ENCODE measurements at regions not wholly inside any gene's neighbourhood (a gene's known extent, or its start where the extent isn't known, plus 50 kb on each side); places are given as distances from the start of the nearest gene placed in this dataset.
"Not testable (repeated sequence)": the region's sequence is repeated elsewhere in the genome, so short reads cannot be mapped to it uniquely, and the experiment has no call there.

DNA sequence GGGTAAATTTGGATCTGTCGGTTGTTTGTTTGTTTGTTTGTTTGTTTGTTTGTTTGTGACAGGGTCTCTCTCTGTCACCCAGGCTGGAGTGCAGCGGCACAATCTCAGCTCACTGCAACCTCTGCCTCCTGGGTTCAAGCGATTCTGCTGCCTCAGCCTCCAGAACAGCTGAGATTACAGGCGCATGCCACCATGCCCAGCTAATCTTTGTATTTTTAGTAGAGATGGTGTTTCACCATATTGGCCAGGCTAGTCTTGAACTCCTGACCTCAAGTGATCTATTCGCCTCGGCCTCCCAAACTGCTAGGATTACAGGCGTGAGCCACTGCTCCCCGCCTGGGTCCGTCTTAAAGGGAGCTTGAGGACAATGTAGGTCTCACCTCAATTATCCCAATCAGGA, 95.3 kb upstream of the NAA20 start:
- not testable (repeated sequence) for DNase-seq (ENCODE audit: extremely low read depth, low read depth)

DNA sequence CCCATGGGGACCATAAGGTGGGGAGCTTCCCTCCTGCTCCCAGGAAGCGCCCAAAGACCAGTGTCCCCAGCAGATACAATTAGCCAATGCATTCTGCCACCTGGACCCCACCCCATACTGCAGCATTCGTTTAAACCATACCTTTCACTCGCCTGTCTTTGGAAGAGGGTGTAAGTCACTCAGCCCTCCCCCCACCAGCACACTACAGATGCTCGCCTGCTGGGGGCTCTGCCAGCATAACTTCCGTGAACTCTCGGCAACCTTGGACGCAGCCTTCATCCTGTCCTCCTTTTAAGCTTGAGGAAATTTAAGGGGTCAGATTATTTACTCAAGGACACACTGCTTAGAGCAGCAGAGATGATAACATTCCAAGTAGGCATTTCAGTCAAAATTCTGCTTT, 94.4 kb upstream of the NAA20 start:
- no peak for DNase-seq (ENCODE audit: extremely low read depth, low read depth)

DNA sequence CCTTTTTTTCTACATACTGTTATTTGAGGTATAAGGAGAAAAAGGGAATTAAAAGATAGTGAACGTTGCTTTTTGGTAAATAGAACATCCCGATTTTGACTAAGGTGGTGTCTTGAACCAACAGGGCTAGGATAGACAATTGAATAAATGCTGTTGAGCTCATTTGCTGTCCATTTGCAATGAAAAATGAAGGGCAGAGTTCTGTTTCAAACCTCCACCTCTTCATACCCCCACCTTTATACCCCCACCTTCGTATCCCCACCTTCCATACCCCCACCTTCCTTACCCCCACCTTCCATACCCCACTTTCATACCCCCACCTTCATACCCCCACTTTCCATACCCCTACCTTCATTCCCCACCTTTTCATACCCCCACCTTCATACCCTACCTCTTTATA, 93.4 kb upstream of the NAA20 start:
- no peak for DNase-seq (ENCODE audit: extremely low read depth, low read depth)

DNA sequence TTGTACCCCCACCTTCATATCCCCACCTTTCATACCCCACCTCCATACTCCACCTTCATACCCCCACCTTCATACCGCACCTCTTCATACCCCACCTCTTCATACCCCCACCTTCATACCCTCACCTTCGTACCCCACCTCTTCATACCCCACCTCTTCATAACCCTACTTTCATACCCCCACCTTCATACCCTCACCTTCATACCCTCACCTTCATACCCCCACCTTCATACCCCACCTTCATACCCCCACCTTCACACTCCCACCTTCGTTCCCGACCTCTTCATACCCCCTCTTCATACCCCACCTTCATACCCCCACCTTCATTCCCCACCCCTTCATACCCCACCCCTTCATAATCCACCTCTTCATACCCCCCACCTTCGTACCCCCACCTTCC, 92.9 kb upstream of the NAA20 start:
- no peak for DNase-seq (ENCODE audit: extremely low read depth, low read depth)

DNA sequence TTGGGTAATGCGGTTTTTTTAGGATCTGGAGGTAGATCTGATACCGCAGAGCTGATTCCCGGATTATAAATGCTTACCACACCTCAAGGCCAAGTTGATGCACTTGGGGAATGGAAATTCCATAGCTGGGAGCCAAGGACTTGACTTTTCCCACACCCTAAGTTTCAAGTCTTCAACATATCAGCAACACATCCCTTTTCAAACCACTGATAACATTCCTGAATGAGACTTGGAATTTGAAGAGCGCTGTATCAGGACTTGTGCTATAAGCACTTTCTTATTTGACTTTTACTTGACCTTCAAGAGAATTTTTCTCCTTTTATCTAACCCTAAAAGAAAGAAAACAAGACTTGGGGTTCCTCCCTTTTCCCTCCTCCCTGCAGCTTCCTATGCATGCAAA, 90.6 kb upstream of the NAA20 start:
- DNase-seq (ENCODE audit: extremely low read depth, low read depth): no peak

DNA sequence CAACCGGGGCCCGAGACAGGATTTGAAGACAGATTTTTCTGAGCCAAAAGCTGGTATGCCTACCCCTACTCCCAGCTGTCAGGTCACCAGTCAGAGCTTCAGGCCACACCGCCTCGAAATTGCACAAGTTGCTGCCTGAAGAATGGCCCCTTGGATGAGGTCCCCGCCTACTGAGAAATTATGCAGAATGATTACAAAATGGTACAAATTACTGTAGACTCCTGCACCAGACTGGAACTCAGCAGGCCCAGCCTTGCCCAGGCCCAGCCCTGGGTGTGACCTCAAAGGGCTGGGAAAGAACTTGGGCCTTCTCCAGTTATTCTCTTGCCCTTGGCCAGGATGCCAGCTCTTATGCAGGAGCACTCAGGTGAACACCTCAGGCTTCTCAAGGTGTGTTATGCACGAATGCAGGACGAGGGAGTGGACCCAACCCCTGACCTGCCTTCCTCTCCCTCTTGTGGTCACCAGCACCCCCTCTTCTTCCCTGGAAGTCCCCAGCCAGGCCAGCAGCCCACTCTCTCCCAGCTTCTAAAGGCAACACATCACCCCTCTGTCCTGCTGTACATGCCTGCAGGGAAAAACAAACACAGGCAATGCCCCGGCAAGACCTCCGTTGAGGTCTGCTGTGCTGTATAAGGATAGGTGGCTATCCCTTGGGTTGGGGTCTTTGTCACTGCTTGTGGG, 88.7 kb upstream of the NAA20 start:
- no peak for DNase-seq (ENCODE audit: extremely low read depth, low read depth)

DNA sequence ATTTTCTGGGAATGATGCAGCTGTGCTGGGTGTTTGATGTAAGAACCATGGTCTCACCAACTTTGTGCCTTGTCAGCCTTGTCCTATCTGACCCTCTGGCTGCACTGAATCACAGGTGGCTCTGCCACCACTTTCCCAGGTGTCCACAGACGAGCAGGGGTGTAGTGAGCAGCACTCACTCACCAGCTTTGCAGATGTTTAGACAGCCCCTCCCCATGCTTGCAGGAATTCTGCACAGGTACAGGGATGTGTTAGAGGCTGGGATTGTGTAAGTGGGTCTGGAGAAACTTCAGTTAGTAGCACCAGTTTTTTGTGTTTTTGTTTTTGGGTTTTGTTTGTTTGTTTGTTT, 88.2 kb upstream of the NAA20 start:
- no peak for DNase-seq (ENCODE audit: extremely low read depth, low read depth)

DNA sequence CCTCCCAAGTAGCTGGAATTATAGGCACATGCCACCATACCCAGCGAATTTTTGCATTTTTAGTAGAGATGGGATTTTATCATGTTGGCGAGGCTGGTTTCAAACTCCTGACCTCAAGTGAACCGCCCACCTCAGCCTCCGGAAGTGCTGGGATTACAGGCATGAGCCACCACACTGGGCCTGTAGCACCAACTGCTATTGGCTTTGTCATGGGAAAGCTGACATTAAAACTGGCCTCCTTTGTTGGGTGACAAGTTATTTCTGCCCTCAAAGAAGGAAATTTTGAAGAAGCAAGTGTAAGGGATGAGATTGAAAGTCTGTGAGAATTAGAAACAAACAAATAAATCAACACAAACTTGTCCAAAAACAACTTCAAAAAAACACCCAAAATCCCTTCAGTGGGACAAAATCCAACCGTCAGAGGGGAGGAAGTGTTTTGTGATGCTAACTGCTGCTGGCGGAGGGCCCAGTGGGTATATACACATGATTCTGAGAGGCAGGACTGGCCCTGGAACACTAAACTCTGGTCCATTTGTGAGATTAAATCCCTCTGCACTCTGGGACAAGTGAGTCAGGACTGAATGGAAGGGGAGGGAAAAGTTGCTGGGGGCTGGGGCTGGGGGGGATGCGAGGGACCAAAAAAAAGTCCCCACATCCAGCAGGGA, 87.5 kb upstream of the NAA20 start:
- DNase-seq (ENCODE audit: extremely low read depth, low read depth): no peak

DNA sequence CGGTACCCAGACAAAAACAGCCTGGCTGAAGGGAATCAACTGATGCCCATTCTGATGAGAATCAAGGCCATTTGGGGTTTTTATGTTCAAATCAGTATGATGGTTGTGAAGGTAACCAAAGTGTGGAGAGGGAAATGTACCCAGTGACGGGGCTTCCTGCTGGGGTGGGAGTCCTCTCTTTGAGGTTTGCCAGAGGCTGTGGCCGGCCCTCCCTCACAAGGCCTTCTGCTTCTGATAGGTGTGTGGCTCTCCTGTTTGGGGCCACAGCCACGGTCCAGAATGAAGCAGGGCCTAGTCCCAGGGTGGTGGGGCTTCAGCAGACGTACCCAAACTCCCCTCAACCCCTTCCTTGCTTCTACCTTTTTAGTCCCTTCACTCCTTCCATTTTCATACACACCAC, 86.7 kb upstream of the NAA20 start:
- DNase-seq (ENCODE audit: extremely low read depth, low read depth): no peak

DNA sequence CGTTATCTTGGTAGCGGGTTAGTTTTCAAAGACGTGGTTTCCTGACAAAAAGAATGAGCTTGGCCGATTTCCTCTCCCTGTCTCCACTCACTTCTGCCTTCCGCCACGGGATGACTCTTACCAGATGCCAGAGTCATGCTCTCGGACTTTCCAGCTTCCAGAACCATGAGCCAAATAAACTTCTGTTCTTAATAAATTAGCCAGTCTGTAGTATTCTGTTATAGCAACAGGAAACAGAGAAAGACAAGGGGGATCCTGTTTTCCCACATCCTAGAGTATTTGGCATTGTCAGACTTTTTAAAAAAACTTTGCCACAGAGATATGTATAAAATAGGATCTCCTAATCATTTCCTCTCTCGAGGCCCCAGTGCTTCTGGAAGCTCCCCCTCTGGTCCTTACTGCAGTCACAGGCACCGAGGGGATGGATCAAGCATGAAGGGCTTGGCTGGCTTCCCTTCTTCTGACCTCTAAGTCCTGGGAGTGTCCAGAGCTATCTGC, 84.9 kb upstream of the NAA20 start:
- DNase-seq (ENCODE audit: extremely low read depth, low read depth): no peak

DNA sequence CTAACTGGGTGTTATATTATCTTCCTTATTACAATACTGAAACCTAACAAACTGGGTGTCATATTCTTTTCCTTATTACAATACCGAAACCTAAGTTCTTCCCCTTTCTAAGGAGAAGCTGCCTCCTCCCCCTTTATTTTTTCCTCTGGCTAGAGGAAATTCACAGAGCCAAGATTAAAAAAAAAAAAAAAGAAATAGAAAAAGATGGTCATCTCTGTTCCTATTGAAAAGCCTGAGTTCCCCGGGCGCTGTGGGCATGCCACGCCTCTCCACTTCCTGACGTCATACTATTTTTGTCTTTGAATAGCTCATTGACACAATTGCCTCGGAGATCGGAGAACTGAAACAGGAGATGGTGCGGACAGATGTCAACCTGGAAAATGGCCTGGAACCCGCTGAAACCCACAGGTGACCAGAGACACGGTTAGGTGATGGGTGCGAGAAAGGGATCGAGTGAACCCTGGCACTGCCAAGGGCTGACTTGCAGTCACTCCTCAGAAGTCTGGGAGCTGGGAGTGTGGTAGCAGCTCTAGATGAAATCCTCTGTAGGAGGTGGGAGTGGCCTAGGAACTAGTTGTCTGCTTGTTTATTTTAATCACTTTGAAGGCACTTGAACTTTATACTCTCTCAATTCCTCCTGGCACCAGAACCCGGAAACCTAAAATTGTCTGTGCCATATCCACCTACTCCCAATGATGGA, 82.2 kb upstream of the NAA20 start:
- no peak for DNase-seq (ENCODE audit: extremely low read depth, low read depth)

DNA sequence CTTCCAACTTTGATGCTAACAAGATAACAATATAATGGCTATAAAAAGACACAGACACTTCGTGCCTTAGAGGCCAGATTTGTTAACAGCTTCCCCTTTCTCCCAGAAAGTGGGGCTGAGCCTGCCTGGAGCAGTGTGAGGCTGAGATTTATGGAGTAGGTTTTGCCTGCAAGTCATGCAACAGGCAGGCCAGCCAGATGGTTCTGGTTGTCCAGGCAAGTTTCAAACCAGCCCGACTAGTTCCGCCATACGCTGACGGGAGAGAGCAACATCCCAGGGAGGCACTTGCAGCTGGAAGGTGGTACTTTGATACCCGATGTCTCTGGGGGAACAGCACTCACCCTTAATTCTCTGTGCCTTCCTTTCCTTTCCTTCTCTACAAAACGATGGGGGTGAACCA, 81.3 kb upstream of the NAA20 start:
- no peak for DNase-seq (ENCODE audit: extremely low read depth, low read depth)

DNA sequence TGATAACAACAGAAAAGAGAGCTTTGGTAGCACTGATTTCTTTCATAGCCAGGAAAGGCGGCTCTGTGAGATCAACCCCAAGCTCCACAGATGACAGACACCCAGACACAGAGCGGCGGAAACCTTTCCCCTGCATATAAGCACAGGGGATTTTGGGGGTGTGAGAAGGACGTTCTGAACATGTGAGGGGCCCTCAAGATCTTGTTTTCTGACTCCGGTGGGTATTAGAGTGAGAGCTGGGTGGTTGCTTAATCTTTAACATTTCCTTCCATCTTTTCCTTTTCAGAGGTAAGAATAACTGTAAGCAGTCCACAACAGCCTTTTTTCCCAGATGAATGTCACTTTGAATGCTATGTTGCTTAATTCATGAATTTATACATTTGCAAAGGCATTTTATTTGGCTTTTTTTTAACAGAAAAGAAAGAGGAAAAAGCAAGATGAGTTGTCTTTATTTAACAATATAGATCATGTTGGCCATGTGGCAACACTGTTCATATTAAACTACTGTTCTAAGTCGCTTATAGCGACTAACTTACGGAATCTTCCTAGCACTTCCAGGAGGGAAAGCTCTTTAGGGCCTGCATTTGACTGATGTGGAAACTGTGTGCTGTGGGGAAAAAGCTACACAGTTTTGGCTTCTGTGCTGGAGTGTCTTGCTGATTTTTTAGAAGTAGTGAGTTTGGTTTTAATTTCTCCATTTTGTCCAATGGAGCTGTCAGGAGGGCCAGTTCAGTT, 80.5 kb upstream of the NAA20 start:
- DNase-seq (ENCODE audit: extremely low read depth, low read depth): no peak

DNA sequence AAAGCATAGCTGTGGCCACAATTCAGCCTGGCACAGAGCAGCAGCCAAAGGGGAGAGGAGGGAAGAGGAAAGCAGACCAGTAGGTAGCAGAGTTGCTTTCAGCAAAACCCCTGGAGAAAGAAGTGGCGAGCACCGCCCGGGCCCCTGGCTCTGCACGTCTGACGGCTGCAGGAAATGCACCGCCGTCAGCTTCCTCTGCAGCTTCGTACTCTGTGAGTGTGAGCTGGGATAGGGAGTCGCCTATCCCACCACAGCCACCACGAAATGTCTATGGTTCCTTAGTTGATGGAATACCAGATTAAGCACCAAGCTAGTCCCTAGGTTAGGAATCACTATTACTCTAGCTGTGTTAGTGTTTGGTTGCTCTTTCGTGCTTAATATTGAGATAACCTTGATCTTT, 79.9 kb upstream of the NAA20 start:
- DNase-seq (ENCODE audit: extremely low read depth, low read depth): no peak

DNA sequence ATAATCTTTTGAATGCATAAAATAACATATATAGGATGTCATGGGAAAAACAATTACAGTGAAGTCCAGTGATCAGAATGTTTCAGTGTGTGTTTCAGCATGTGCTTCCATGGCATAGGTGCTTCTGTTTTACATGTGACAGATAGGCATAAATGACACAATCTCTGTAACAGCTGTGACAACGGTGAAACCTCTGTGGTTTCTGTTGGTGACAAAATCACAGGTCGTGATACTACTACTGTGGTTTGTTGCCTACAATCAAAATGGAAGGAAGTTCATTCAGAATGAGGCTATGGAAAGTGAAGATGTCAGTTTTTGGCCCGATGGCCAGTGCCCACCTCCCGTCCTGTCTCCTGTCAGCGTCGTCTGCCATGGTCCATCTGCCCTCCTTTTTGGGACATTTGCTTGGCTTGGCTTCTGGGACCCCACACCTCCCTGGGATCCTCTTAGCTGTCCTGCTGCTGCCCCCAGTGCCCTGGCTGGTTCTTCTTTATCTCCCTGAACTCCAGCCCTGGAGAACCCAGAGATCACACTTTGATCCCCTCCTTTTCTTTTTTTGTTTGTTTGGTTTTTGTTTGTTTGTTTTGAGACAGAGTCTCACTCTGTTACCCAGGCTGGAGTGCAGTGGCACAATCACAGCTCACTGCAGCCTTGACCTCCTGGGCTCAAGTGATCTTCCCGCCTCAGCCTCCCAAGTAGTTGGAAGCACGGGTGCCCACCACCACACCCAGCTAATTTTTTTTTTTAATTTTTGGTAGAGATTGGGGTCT, 79.3 kb upstream of the NAA20 start:
- no peak for DNase-seq (ENCODE audit: extremely low read depth, low read depth)

DNA sequence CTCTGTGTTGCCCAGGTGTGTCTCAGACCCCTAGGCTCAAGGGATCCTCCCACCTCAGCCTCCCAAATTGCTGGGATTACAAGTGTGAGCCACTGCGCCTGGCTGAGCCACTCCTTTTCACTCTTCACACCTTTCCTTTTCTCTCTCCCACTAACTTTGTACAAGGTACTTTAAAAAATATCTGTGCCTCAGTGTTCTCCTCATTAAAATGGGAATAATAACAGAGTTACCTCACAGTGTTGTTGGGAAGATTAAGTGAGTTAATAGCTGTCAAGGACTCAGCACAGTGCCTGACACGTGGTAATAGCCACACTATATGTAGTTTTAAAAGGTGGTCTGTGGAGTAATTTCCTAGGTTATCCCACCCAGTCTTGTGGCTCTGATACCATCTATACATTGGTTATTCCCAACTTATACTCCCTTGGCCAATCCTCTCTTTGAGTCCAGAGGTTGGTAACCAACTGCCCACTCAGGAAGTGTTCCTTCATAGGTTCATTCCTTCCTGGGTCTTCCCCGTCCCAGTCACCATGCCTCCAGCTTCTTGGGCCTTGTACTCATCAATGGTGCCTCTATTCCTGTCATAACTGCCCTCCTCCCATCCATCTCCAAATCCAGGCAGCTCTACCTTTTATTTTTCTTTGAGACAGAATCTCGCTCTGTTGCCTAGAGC, 78.6 kb upstream of the NAA20 start:
- no peak for DNase-seq (ENCODE audit: extremely low read depth, low read depth)

DNA sequence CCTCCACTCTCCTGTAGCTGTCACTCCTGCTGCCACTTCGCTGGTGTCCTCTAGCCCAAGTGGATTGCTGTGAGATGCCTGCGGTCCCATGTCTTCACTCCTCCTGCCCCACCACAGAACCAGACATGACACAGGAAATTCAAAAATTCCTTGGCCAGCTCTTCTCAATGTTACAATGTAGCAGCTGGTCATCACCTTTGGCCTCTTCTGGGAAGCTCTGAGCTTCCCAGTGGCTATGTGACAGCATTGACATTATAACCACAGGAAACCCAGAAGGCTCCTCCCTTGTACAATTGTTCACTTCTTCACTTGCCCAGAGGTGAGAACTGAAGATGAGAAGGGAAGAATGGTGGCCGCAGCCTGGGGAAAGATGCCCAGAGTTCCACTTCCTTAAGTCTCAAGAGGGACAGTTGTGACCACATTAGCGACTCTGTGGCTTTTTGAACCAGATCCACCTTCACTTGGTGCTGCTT, 76.1 kb upstream of the NAA20 start:
- no peak for DNase-seq (ENCODE audit: extremely low read depth, low read depth)

DNA sequence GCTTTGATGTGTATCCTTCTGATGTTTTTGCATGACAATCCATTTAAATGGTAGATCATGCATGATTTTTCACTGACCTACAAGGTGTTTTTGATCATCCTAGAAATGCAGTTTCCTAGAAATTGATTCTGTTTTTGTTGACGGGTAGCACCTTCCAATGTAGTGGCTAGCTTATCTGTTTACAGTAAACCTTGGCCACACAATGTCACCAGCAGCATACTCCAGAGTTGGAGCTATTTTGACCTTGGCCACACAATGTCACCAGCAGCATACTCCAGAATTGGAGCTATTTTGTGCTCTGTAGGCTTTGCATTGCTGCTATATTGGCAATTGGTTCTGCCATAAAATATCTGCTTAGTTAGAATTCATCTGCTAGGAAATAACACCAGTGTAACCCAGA, 74.6 kb upstream of the NAA20 start:
- DNase-seq (ENCODE audit: extremely low read depth, low read depth): no peak

DNA sequence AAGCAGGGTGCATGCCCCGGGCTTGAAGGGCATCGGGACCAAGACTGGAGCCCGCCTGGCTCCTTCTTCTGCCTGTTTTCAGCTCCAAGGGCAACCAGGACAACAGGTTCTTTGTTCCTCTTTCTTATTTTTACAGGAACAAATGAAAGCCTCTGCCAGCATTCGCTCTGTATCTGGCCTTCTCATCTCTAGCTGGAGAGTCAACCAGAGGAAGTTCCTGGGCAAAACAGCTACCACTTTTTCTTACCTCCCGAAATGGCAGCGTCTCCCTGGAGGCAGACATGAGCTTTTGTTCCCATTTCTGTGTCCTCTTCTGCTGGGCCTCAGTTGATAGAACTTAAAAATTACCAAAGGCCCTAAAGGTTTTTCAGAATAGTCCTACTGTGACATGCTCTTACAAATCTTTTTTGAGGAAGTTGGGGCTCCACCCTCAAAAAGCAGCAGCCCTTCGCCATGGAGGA, 74.1 kb upstream of the NAA20 start:
- DNase-seq (ENCODE audit: extremely low read depth, low read depth): no peak
